ENCODE measurements at regions not wholly inside any gene's neighbourhood (a gene's known extent, or its start where the extent isn't known, plus 50 kb on each side); places are given as distances from the start of the nearest gene placed in this dataset.

DNA sequence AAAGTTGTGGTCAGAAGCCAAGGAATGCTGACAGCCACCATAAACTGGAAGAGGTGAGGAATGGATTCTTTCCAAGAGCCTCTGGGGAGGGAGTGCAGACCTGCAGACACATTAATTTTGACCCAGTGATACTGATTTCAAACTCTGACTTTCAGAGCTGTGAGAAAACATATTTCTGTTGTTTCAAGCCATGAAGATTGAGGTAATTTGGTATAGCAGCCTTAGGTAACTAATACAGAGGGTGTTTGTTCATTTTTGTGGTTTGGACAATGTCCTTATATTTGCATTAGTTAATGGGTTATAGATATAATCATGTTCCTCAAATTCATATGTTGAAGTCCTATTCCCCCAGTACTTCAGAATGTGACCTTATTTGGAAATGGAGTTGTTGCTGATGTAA, 85.4 kb upstream of the GTSF1L start:
- TF ChIP-seq POLR2A (IDR thresholded peaks at IDR 0.05) (no peak), EP300 (IDR thresholded peaks at IDR 0.05) (no peak)
- TF ChIP-seq, protein P1, sequence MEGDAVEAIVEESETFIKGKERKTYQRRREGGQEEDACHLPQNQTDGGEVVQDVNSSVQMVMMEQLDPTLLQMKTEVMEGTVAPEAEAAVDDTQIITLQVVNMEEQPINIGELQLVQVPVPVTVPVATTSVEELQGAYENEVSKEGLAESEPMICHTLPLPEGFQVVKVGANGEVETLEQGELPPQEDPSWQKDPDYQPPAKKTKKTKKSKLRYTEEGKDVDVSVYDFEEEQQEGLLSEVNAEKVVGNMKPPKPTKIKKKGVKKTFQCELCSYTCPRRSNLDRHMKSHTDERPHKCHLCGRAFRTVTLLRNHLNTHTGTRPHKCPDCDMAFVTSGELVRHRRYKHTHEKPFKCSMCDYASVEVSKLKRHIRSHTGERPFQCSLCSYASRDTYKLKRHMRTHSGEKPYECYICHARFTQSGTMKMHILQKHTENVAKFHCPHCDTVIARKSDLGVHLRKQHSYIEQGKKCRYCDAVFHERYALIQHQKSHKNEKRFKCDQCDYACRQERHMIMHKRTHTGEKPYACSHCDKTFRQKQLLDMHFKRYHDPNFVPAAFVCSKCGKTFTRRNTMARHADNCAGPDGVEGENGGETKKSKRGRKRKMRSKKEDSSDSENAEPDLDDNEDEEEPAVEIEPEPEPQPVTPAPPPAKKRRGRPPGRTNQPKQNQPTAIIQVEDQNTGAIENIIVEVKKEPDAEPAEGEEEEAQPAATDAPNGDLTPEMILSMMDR (IDR thresholded peaks at IDR 0.05) = no peak

Measured in upper lobe of left lung (tissue), 4 donors.